Prostate gland (tissue), 2 donors: ENCODE measurements at regions not wholly inside any gene's neighbourhood (a gene's known extent, or its start where the extent isn't known, plus 50 kb on each side); places are given as distances from the start of the nearest gene placed in this dataset.

ENCODE experiments used
- DNase-seq: peaks from one replicate; pipeline ENCODE4 v3.0.0-alpha.2; 2019; ENCODE audit warnings: low spot score
- H3K27ac ChIP-seq, 2 donors: fragments of 200-600 bp; sonication (generic); 2 replicates each; pipeline ENCODE4 v1.5.1; 2017 to 2019
- H3K27me3 ChIP-seq: fragments of 200-600 bp; sonication (generic); replicated peaks from 2 replicates; pipeline ENCODE4 v1.5.1; 2019; ENCODE audit not compliant: insufficient read depth
- H3K36me3 ChIP-seq, 2 donors: fragments of 200-600 bp; sonication (generic); 1 replicate in 1 of 2; 2 replicates in 1 of 2; pipeline versions ENCODE4 v1.5.1 to v1.8.1; 2017 to 2019
- H3K4me1 ChIP-seq: fragments of 200-600 bp; sonication (generic); replicated peaks from 2 replicates; pipeline ENCODE4 v1.5.1; 2019
- H3K4me3 ChIP-seq, 2 donors: fragments of 200-600 bp; sonication (generic); 2 replicates each; pipeline ENCODE4 v1.5.1; 2017 to 2019
- H3K9me3 ChIP-seq: fragments of 200-600 bp; sonication (generic); 2 replicates; pipeline ENCODE4 v1.5.1; 2017
- POLR2A ChIP-seq: fragments of 450-650 bp; IDR thresholded peaks from one replicate; pipeline ENCODE4 v1.6.1; 2016; ENCODE audit warnings: antibody characterized with exemption, mild to moderate bottlenecking
- POLR2AphosphoS5 ChIP-seq: sonication (generic); formaldehyde crosslinking; IDR thresholded peaks from one replicate; pipeline ENCODE4 v1.6.1; 2017; ENCODE audit warnings: antibody characterized with exemption
- WGBS: methylation state at CpG from one replicate; pipeline ENCODE4 v1.1.5; 2018; 5-methylcytosine and 5-hydroxymethylcytosine counted together
- intact Hi-C: fragments of 100-400 bp; cut with DNase I; formaldehyde crosslinking; loops from one replicate; pipeline ENCODE4 v1.14.2; 2022
- TF ChIP-seq, protein P1 (sequence below), 4 experiments: fragments of 200-600 bp in 2 of 4; fragments of 450-650 bp in 2 of 4; sonication (generic) in 2 of 4; IDR thresholded peaks; 1 replicate in 3 of 4; 2 replicates in 1 of 4; pipeline ENCODE4 v1.5.1; 2016 to 2019; ENCODE audit warnings: antibody characterized with exemption in 4 of 4, mild to moderate bottlenecking in 2 of 4, moderate library complexity in 2 of 4

GRCh38 chr3:39558775-39559306, 91.4 kb downstream of the MOBP start:
- H3K27ac ChIP-seq = no peak overlapping the region
- H3K36me3 ChIP-seq = no peaks in the 10 kb centered on the region
- intact Hi-C loops = no loop called here
- H3K4me1 ChIP-seq = no peaks in the 10 kb centered on the region
- no peaks in the 10 kb centered on the region for H3K27me3 ChIP-seq
- WGBS = 95% methylated on average over 3 of the region's 3 CpGs
- DNase-seq = no peak
- H3K9me3 ChIP-seq = no peaks in the 10 kb centered on the region
- H3K4me3 ChIP-seq = no peak overlapping the region
- TF ChIP-seq POLR2AphosphoS5 (no peak), POLR2A (no peak)
- TF ChIP-seq, protein P1, sequence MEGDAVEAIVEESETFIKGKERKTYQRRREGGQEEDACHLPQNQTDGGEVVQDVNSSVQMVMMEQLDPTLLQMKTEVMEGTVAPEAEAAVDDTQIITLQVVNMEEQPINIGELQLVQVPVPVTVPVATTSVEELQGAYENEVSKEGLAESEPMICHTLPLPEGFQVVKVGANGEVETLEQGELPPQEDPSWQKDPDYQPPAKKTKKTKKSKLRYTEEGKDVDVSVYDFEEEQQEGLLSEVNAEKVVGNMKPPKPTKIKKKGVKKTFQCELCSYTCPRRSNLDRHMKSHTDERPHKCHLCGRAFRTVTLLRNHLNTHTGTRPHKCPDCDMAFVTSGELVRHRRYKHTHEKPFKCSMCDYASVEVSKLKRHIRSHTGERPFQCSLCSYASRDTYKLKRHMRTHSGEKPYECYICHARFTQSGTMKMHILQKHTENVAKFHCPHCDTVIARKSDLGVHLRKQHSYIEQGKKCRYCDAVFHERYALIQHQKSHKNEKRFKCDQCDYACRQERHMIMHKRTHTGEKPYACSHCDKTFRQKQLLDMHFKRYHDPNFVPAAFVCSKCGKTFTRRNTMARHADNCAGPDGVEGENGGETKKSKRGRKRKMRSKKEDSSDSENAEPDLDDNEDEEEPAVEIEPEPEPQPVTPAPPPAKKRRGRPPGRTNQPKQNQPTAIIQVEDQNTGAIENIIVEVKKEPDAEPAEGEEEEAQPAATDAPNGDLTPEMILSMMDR (IDR thresholded peaks at IDR 0.05) = no peak

GRCh38 chr3:39559543-39559942, 92.1 kb downstream of the MOBP start:
- Histone ChIP-seq H3K9me3 (no peaks in the 10 kb centered on the region), H3K36me3 (no peaks in the 10 kb centered on the region), H3K4me1 (no peaks in the 10 kb centered on the region), H3K27me3 (no peaks in the 10 kb centered on the region), H3K27ac (no peak overlapping the region), H3K4me3 (no peak overlapping the region)
- intact Hi-C loops = no loop called here
- TF ChIP-seq, protein P1 (IDR thresholded peaks at IDR 0.05) = no peak
- TF ChIP-seq POLR2A (no peak), POLR2AphosphoS5 (no peak)
- no peak for DNase-seq

DNA sequence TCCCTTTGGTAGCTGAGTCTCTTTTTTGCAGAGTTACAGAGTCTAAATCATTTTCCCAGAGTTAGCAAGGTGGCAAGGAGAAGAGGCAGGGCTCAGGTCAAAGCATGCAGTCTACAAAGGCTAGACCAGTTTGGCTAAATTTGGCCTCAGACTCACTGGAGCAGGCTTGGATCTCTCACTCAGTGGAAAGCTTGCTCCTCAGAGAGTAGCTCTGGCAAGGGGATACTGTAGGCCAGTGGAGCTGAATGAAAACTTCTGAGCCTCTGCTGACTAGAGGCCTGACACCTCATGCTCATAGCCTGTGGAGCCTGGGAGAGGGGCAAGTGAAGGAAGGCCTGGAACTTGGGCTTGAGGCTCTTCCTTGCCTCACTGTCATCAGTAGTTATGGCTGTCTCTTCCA, 101.0 kb downstream of the MOBP start:
- no peak for DNase-seq
- no peak overlapping the region for H3K27ac ChIP-seq
- no peak overlapping the region for H3K4me3 ChIP-seq
- no peaks in the 10 kb centered on the region for H3K27me3 ChIP-seq
- TF ChIP-seq POLR2A (no peak), POLR2AphosphoS5 (no peak)
- H3K36me3 ChIP-seq = no peaks in the 10 kb centered on the region
- intact Hi-C loops = no loop called here
- no peaks in the 10 kb centered on the region for H3K9me3 ChIP-seq
- no peaks in the 10 kb centered on the region for H3K4me1 ChIP-seq

- intact Hi-C loops = no loop called here
- no peak overlapping the region for H3K27ac ChIP-seq
- no peak for DNase-seq
- H3K9me3 ChIP-seq = no peaks in the 10 kb centered on the region
- H3K4me1 ChIP-seq = no peaks in the 10 kb centered on the region
- no peak overlapping the region for H3K4me3 ChIP-seq
- WGBS = 91% methylated on average over 2 of the region's 2 CpGs
- H3K36me3 ChIP-seq = no peaks in the 10 kb centered on the region
- no peaks in the 10 kb centered on the region for H3K27me3 ChIP-seq
- TF ChIP-seq POLR2AphosphoS5 (no peak), POLR2A (no peak)
- TF ChIP-seq, protein P1 (IDR thresholded peaks at IDR 0.05) = no peak
Measured at GRCh38 chr3:39569095-39569494, 101.6 kb downstream of the MOBP start.

DNA sequence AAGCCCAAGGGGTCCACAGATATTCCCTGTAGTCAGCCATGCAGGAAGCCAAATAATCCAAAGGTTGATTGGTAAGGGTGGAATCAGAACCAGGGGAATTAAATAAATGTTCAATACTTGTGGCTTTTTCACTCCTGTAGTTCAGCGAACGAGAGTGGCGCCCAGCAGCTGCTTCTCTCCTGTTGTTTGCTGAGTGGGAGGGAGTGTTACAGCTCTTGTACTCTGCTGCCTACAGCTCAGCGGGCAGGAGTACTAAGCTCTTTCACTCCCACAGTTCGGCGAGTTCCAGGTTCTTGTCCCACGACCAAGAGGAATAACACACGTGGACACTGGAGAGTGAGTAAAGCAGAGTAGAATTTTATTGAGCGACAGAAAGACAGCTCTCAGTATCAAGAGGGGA, 105.9 kb downstream of the MOBP start:
- intact Hi-C loops = no loop called here
- Histone ChIP-seq H3K36me3 (no peaks in the 10 kb centered on the region), H3K4me1 (no peaks in the 10 kb centered on the region), H3K27me3 (no peaks in the 10 kb centered on the region), H3K9me3 (no peaks in the 10 kb centered on the region), H3K4me3 (no peak overlapping the region), H3K27ac (no peak overlapping the region)
- TF ChIP-seq, protein P1 (IDR thresholded peaks at IDR 0.05) = no peak
- no peak for TF ChIP-seq POLR2A
- no peak for TF ChIP-seq POLR2AphosphoS5
- DNase-seq = no peak
- WGBS = 73% methylated on average over 9 of the region's 9 CpGs
